ENCODE measurements at regions not wholly inside any gene's neighbourhood (a gene's known extent, or its start where the extent isn't known, plus 50 kb on each side); places are given as distances from the start of the nearest gene placed in this dataset.
"Not testable (repeated sequence)": the region's sequence is repeated elsewhere in the genome, so short reads cannot be mapped to it uniquely, and the experiment has no call there.

DNA sequence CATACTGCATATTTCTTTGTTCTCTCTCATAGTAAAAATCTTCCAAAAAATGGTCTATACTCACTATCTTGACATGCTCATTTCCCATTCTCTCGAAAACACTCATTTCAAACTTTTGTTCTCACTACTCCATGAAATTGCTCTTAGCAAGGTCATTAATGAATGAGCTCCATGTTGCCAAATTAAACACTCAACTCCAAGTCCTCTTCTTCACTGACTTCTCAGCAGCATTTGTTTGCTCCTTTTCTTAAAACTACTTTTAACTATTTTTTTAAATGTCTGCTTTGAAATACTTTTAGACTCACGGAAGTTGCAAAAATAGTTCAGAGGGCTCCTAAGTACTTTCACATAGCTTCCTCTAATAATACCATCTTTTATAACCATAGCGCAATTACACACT, 274.0 kb upstream of the PREP start:
- Mint-ChIP-seq H3K4me1 (peaks cover 7% of the 10 kb centered on the region), H3K9me3 (peaks cover 1 to 7% (median 3%) of the 10 kb centered on the region in 7 donors), H3K4me3 (no peak overlapping the region), H3K27me3 (ENCODE audit: low read depth in 3 of 3) (no peaks in the 10 kb centered on the region), H3K27ac (no peak overlapping the region), H3K36me3 (no peaks in the 10 kb centered on the region)
- H3K4me2 ChIP-seq (replicated peaks; ENCODE audit: extremely low read depth, low read length, poor library complexity, severe bottlenecking): no peak overlapping the region
- H3K36me3 ChIP-seq (replicated peaks in 1 of 2; ENCODE audit: control insufficient read depth in 1 of 2, insufficient read depth in 2 of 2, low read length in 2 of 2): no peaks in the 10 kb centered on the region
- H3K9me3 ChIP-seq (replicated peaks in 1 of 2; ENCODE audit: control insufficient read depth in 1 of 2, insufficient read depth in 1 of 2, low read length in 2 of 2): no peaks in the 10 kb centered on the region
- H3K4me3 ChIP-seq (replicated peaks in 1 of 3; ENCODE audit: low read depth in 2 of 3, low read length in 3 of 3): no peak overlapping the region
- H3K27me3 ChIP-seq (ENCODE audit: control insufficient read depth in 2 of 2, insufficient read depth in 2 of 2, low read length in 2 of 2): no peaks in the 10 kb centered on the region
- H3K79me2 ChIP-seq (ENCODE audit: insufficient read depth, low read length): no peaks in the 10 kb centered on the region
- no peak for DNase-seq
- intact Hi-C loops (cut with micrococcal nuclease): no loop called here
- no peak overlapping the region for H3K27ac ChIP-seq (ENCODE audit: low read depth in 1 of 2, low read length in 2 of 2)
- TF ChIP-seq CTCF (IDR thresholded peaks at IDR 0.05): no peak
- no peaks in the 10 kb centered on the region for H4K20me1 ChIP-seq (ENCODE audit: insufficient read depth, low read length)
- no peak overlapping the region for H2AFZ ChIP-seq (ENCODE audit: insufficient read depth, low read depth, low read length, poor library complexity, severe bottlenecking)
- WGBS (ENCODE audit: insufficient coverage): 100% methylated on average over 2 of the region's 3 CpGs
- H3K9ac ChIP-seq (ENCODE audit: insufficient read depth, low read length, poor library complexity, severe bottlenecking): no peak overlapping the region
- no peaks in the 10 kb centered on the region for H3K4me1 ChIP-seq (ENCODE audit: control insufficient read depth in 1 of 2, insufficient read depth in 2 of 2, low read length in 2 of 2)

GRCh38 chr6:105675715-105676397, 273.0 kb upstream of the PREP start:
- Histone ChIP-seq H3K4me2 (replicated peaks; ENCODE audit: extremely low read depth, low read length, poor library complexity, severe bottlenecking) (no peak overlapping the region), H2AFZ (ENCODE audit: insufficient read depth, low read depth, low read length, poor library complexity, severe bottlenecking) (no peak overlapping the region)

DNA sequence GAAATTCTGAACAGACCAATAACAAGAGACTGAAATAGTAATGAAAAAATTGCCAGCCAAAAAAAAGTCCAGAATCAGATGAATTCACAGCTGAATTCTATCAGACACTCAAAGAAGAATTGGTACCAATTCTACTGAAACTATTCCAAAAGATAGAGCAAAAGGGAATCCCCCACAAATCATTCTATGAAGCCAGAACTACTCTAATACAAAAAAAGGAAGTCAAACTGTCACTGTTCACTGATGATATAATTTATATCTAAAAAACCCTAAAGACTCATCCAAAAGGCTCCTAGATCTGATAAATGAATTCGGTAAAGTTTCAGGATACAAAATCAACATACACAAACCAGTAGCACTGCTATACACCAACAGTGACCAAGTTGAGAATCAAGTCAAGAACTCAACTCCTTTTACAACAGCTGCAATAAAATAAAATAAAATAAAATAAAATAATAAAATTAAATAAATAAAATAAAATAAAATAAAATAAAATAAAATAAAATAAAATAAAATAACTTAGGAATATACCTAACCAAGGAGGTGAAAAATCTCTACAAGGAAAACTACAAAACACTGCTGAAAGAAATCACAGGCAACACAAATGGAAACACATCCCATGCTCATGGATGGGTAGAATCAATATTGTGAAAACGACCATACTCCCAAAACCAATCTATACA, 270.1 kb upstream of the PREP start:
- DNase-seq; H2AFZ ChIP-seq (ENCODE audit: insufficient read depth, low read depth, low read length, poor library complexity, severe bottlenecking); intact Hi-C loops (cut with micrococcal nuclease); H3K4me1 Mint-ChIP-seq; H3K4me3 Mint-ChIP-seq; H3K4me1 ChIP-seq (ENCODE audit: control insufficient read depth in 1 of 2, insufficient read depth in 2 of 2, low read length in 2 of 2); H4K20me1 ChIP-seq (ENCODE audit: insufficient read depth, low read length); H3K27ac ChIP-seq (ENCODE audit: low read depth in 1 of 2, low read length in 2 of 2); H3K4me2 ChIP-seq (replicated peaks; ENCODE audit: extremely low read depth, low read length, poor library complexity, severe bottlenecking); H3K9ac ChIP-seq (ENCODE audit: insufficient read depth, low read length, poor library complexity, severe bottlenecking); H3K27me3 Mint-ChIP-seq (ENCODE audit: low read depth in 3 of 3); H3K36me3 Mint-ChIP-seq; H3K9me3 Mint-ChIP-seq; H3K36me3 ChIP-seq (replicated peaks in 1 of 2; ENCODE audit: control insufficient read depth in 1 of 2, insufficient read depth in 2 of 2, low read length in 2 of 2); H3K9me3 ChIP-seq (replicated peaks in 1 of 2; ENCODE audit: control insufficient read depth in 1 of 2, insufficient read depth in 1 of 2, low read length in 2 of 2); H3K79me2 ChIP-seq (ENCODE audit: insufficient read depth, low read length); H3K27me3 ChIP-seq (ENCODE audit: control insufficient read depth in 2 of 2, insufficient read depth in 2 of 2, low read length in 2 of 2); H3K27ac Mint-ChIP-seq; H3K4me3 ChIP-seq (replicated peaks in 1 of 3; ENCODE audit: low read depth in 2 of 3, low read length in 3 of 3): not testable (repeated sequence)
- WGBS (ENCODE audit: insufficient coverage): 80% methylated on average over 1 of the region's 2 CpGs

More at GRCh38 chr6:105675715-105676397, 273.0 kb upstream of the PREP start:
- Mint-ChIP-seq H3K36me3 (no peaks in the 10 kb centered on the region), H3K4me3 (no peak overlapping the region), H3K4me1 (peaks cover 4% of the 10 kb centered on the region), H3K27me3 (ENCODE audit: low read depth in 3 of 3) (no peaks in the 10 kb centered on the region), H3K27ac (no peak overlapping the region), H3K9me3 (peaks cover 0 to 5% (median 0%) of the 10 kb centered on the region in 7 donors)
- no peaks in the 10 kb centered on the region for H3K36me3 ChIP-seq (replicated peaks in 1 of 2; ENCODE audit: control insufficient read depth in 1 of 2, insufficient read depth in 2 of 2, low read length in 2 of 2)
- intact Hi-C loops (cut with micrococcal nuclease): no loop called here
- no peak overlapping the region for H3K4me3 ChIP-seq (replicated peaks in 1 of 3; ENCODE audit: low read depth in 2 of 3, low read length in 3 of 3)
- WGBS (ENCODE audit: insufficient coverage): 100% methylated on average over 2 of the region's 5 CpGs
- H3K79me2 ChIP-seq (ENCODE audit: insufficient read depth, low read length): no peaks in the 10 kb centered on the region
- DNase-seq: no peak
- H4K20me1 ChIP-seq (ENCODE audit: insufficient read depth, low read length): no peaks in the 10 kb centered on the region
- no peak for TF ChIP-seq CTCF (IDR thresholded peaks at IDR 0.05)
- H3K9ac ChIP-seq (ENCODE audit: insufficient read depth, low read length, poor library complexity, severe bottlenecking): no peak overlapping the region
- no peaks in the 10 kb centered on the region for H3K27me3 ChIP-seq (ENCODE audit: control insufficient read depth in 2 of 2, insufficient read depth in 2 of 2, low read length in 2 of 2)
- no peak overlapping the region for H3K27ac ChIP-seq (ENCODE audit: low read depth in 1 of 2, low read length in 2 of 2)
- no peaks in the 10 kb centered on the region for H3K9me3 ChIP-seq (replicated peaks in 1 of 2; ENCODE audit: control insufficient read depth in 1 of 2, insufficient read depth in 1 of 2, low read length in 2 of 2)
- H3K4me1 ChIP-seq (ENCODE audit: control insufficient read depth in 1 of 2, insufficient read depth in 2 of 2, low read length in 2 of 2): no peaks in the 10 kb centered on the region
